Transverse colon (tissue), 4 donors: ENCODE measurements at regions not wholly inside any gene's neighbourhood (a gene's known extent, or its start where the extent isn't known, plus 50 kb on each side); places are given as distances from the start of the nearest gene placed in this dataset.

Experiments
- DNase-seq: peaks from one replicate; pipeline ENCODE4 v3.0.0-alpha.2; 2019
- H3K27ac ChIP-seq, 4 donors: fragments of 200-600 bp; sonication (generic); 2 replicates each; pipeline ENCODE4 v1.5.1; 2016 to 2018; ENCODE audit warnings: inconsistent platforms in 4 of 4
- H3K27me3 ChIP-seq: fragments of 200-600 bp; sonication (generic); 2 replicates; pipeline ENCODE4 v1.5.1; 2017; ENCODE audit warnings: inconsistent platforms
- H3K36me3 ChIP-seq, 4 donors: fragments of 200-600 bp; sonication (generic); 2 replicates each; pipeline ENCODE4 v1.5.1; 2017 to 2019; ENCODE audit warnings: inconsistent platforms in 4 of 4
- H3K4me1 ChIP-seq, 4 donors: fragments of 200-600 bp; sonication (generic); 2 replicates each; pipeline ENCODE4 v1.5.1; 2017 to 2020; ENCODE audit warnings: inconsistent platforms in 4 of 4
- H3K4me3 ChIP-seq, 4 donors: fragments of 200-600 bp; sonication (generic); 1 replicate in 1 of 4; 2 replicates in 3 of 4; pipeline versions ENCODE4 v1.5.1 to v1.6.1; 2017 to 2019; ENCODE audit warnings: inconsistent platforms in 4 of 4
- H3K9me3 ChIP-seq, 2 donors: fragments of 200-600 bp; sonication (generic); 2 replicates each; pipeline ENCODE4 v1.5.1; 2017 to 2019; ENCODE audit warnings: inconsistent platforms in 2 of 2
- CTCF ChIP-seq, 5 experiments: fragments of 200-600 bp in 3 of 5; fragments of 450-650 bp in 2 of 5; sonication (generic) in 3 of 5; IDR thresholded peaks; 1 replicate in 2 of 5; 2 replicates in 3 of 5; pipeline ENCODE4 v1.5.1; 2016 to 2017; ENCODE audit warnings: antibody characterized with exemption in 5 of 5, inconsistent platforms in 3 of 5, mild to moderate bottlenecking in 2 of 5, moderate library complexity in 1 of 5
- EP300 ChIP-seq: sonication (generic); formaldehyde crosslinking; IDR thresholded peaks from one replicate; pipeline ENCODE4 v1.6.1; 2017; ENCODE audit warnings: antibody characterized with exemption, low read depth
- POLR2A ChIP-seq: fragments of 450-650 bp; IDR thresholded peaks from one replicate; pipeline ENCODE4 v1.6.1; 2016; ENCODE audit warnings: antibody characterized with exemption, mild to moderate bottlenecking, moderate library complexity
- POLR2AphosphoS5 ChIP-seq, 3 donors: sonication (generic); formaldehyde crosslinking; IDR thresholded peaks; one replicate each; pipeline ENCODE4 v1.6.1; 2016; ENCODE audit warnings: antibody characterized with exemption in 3 of 3
- WGBS, 2 donors: methylation state at CpG; one replicate each; pipeline ENCODE4 v1.1.5; 2018; ENCODE audit warnings: low coverage in 1 of 2; 5-methylcytosine and 5-hydroxymethylcytosine counted together
- in situ Hi-C, 4 donors: fragments of 200-750 bp; cut with MboI; loops; one replicate each; pipeline versions ENCODE4 v1.15.0 to v1.15.1; 2017; ENCODE audit warnings: low sequenced_read_pairs in 3 of 4, low pct_ligation_motif_present in 1 of 4, low pct_unique_long_range_greater_than_20kb in 1 of 4
- intact Hi-C: fragments of 100-400 bp; cut with DNase I; formaldehyde crosslinking; loops from one replicate; pipeline ENCODE4 v1.15.1; 2023; ENCODE audit warnings: low total_unique reads

DNA sequence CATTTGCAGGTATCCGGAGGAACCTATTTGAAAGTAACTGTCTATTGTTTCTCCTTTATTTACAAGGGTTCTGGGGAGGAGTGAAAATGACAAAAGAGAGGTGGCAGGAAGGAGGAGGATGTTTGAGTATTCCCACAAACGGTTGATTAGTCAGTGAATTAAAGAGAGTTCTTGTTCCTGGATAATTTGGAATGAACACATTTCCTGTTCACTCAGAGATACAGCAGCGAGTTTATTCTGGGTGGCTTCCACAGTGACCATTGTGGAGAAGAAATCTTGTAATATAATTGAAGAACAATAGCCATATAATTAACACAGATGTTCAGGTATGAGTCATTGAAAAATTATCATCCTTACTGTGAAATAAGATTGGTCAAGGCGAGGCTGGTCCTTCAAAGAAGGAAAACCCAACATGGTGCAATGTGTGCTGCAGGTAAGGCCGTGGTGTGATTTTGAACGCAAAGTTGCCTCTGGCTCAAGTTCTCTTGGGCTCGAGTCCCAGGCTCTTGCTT lies 77.3 kb downstream of the NFKBIZ start:
- intact Hi-C loops = no loop called here
- in situ Hi-C loops = no loop called here
- Histone ChIP-seq H3K9me3 (no peaks in the 10 kb centered on the region), H3K36me3 (no peaks in the 10 kb centered on the region), H3K27ac (no peak overlapping the region), H3K27me3 (no peaks in the 10 kb centered on the region), H3K4me3 (no peak overlapping the region), H3K4me1 (peaks cover 0 to 8% (median 0%) of the 10 kb centered on the region in 4 donors)
- TF ChIP-seq POLR2A (no peak), EP300 (no peak), POLR2AphosphoS5 (IDR thresholded peaks at IDR 0.05) (no peak), CTCF (IDR thresholded peaks at IDR 0.05) (no peak)
- WGBS, 2 donors = 70 to 71% methylated on average over 6 to 7 of the region's 7 CpGs
- no peak for DNase-seq

DNA sequence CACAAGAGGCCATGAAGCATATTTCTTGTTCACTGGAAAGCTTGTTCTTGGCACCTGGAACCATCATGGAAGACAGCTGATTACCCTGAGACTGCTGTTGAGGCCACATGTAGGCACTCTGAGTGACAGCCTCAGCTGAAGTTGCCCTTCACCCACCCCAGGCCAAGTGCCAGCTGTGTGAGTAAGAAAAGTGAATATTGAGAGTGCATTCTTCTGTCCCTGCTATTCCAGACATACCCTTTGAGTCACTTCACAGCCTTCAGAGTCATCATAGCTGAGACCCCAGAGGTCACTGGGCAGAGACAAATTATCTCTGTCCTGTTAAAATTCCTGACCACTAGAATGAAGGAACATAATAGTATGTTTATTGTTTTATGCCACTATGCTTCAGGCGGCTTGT lies 79.6 kb downstream of the NFKBIZ start:
- WGBS, 2 donors = 85 to 88% methylated on average over 1 of the region's 1 CpG
- no peak for TF ChIP-seq CTCF (IDR thresholded peaks at IDR 0.05)
- no peak for TF ChIP-seq POLR2AphosphoS5 (IDR thresholded peaks at IDR 0.05)
- TF ChIP-seq POLR2A = no peak
- TF ChIP-seq EP300 = no peak
- no peak for DNase-seq
- Histone ChIP-seq H3K9me3 (no peaks in the 10 kb centered on the region), H3K4me1 (peaks cover 0 to 8% (median 0%) of the 10 kb centered on the region in 4 donors), H3K27me3 (no peaks in the 10 kb centered on the region), H3K4me3 (no peak overlapping the region), H3K27ac (no peak overlapping the region), H3K36me3 (no peaks in the 10 kb centered on the region)
- intact Hi-C loops (no loop called here), in situ Hi-C loops (no loop called here)

- Histone ChIP-seq H3K9me3 (no peaks in the 10 kb centered on the region), H3K27me3 (no peaks in the 10 kb centered on the region), H3K4me3 (no peak overlapping the region), H3K4me1 (peaks cover 0 to 3% (median 0%) of the 10 kb centered on the region in 4 donors), H3K27ac (no peak overlapping the region), H3K36me3 (no peaks in the 10 kb centered on the region)
- in situ Hi-C loops = no loop called here
- WGBS, 2 donors = 100% methylated on average over 1 of the region's 1 CpG
- no peak for DNase-seq
- no peak for TF ChIP-seq POLR2AphosphoS5 (IDR thresholded peaks at IDR 0.05)
- no peak for TF ChIP-seq EP300
- TF ChIP-seq POLR2A = no peak
- no peak for TF ChIP-seq CTCF (IDR thresholded peaks at IDR 0.05)
- intact Hi-C loops = no loop called here
Measured at GRCh38 chr3:101931081-101931480, 81.8 kb downstream of the NFKBIZ start.

GRCh38 chr3:101932326-101933068 lies 83.2 kb downstream of the NFKBIZ start:
- Histone ChIP-seq H3K36me3 (no peaks in the 10 kb centered on the region), H3K4me1 (peaks cover 0 to under 1% (median 0%) of the 10 kb centered on the region in 4 donors), H3K27ac (no peak overlapping the region), H3K9me3 (no peaks in the 10 kb centered on the region), H3K4me3 (no peak overlapping the region), H3K27me3 (no peaks in the 10 kb centered on the region)
- 49 to 75% methylated on average over 4 to 6 of the region's 6 CpGs for WGBS, 2 donors
- DNase-seq = no peak
- no peak for TF ChIP-seq POLR2A
- no peak for TF ChIP-seq POLR2AphosphoS5 (IDR thresholded peaks at IDR 0.05)
- no peak for TF ChIP-seq CTCF (IDR thresholded peaks at IDR 0.05)
- TF ChIP-seq EP300 = no peak
- in situ Hi-C loops (no loop called here), intact Hi-C loops (no loop called here)
